ENCODE measurements at regions not wholly inside any gene's neighbourhood (a gene's known extent, or its start where the extent isn't known, plus 50 kb on each side); places are given as distances from the start of the nearest gene placed in this dataset.
"Not testable (repeated sequence)": the region's sequence is repeated elsewhere in the genome, so short reads cannot be mapped to it uniquely, and the experiment has no call there.

DNA sequence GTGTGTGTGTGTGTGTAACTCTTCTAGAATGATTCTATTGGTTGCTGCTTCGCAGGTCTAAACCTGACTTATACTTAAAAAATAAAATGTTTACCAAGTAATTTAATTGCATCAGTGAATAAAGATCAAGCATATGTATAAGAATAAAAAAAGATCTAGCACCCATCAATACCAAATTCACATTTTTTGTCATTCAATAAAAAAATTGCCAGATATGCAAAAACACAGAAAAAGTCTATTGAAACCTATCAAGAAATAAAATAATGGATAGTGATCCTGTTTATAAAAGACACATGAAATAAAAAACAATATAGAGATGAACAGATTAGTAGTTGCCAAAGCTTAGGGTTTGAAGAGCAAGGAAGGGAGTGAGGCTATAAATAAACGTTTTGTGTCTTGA lies 2095.0 kb upstream of the ACO1 start:
- no peak for DNase-seq

DNA sequence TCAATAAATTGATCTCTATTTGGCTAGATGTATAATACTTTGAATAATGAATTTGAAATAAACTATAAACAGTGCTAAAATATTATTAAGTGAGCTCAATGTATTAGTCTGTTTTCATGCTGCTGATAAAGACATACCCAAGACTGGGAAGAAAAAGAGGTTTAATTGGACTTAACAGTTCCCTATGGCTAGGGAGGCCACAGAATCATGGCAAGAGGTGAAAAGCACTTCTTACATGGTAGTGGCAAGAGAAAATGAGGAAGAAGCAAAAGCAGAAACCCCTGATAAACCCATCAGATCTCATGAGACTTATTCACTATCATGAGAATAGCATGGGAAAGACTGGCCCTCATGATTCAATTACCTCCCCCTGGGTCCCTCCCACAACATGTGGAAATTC lies 2092.4 kb upstream of the ACO1 start:
- not testable (repeated sequence) for DNase-seq

DNA sequence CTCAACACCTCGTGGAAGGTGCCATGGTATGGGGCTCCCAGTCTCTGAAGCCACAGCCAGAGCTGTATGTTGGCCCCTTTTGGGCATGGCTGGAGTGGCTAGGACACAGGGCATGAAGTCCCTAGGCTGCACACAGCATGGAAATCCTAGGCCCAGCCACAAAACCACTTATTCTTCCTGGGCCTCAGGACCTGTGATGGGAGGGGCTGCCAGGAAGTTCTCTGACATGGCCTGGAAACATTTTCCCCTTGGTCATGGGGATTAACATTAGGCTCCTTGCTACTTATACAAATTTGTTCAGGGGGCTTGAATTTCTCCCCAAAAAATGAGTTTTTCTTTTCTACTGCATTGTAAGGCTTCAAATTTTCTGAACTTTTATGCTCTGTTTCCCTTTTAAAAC lies 2091.2 kb upstream of the ACO1 start:
- no peak for DNase-seq

DNA sequence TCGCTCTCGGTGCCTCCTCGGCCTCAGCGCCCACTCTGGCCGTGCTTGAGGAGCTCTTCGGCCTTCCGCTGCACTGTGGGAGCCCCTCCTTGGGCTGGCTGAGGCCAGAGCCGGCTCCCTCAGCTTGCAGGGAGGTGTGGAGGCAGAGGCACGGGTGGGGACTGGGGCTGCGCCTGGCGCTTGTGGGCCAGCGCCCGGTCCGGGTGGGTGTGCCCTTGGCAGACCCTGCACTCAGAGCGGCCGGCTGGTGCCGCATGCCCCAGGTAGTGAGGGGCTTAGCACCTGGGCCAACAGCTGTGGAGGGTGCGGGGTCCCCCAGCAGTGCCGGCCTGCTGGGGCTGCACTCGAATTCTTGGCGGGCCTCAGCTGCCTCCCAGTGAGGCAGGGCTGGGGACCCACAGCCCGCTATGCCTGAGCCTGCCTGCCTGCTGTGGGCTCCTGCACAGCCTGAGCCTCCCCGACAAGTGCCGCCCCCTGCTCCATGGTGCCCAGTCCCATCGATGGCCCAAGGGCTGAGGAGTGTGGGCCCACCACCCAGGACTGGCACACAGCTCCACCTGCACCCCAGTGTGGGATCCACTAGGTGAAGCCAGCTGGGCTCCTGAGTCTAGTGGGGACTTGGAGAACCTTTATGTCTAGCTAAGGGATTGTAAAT lies 2085.2 kb upstream of the ACO1 start:
- no peak for DNase-seq

DNA sequence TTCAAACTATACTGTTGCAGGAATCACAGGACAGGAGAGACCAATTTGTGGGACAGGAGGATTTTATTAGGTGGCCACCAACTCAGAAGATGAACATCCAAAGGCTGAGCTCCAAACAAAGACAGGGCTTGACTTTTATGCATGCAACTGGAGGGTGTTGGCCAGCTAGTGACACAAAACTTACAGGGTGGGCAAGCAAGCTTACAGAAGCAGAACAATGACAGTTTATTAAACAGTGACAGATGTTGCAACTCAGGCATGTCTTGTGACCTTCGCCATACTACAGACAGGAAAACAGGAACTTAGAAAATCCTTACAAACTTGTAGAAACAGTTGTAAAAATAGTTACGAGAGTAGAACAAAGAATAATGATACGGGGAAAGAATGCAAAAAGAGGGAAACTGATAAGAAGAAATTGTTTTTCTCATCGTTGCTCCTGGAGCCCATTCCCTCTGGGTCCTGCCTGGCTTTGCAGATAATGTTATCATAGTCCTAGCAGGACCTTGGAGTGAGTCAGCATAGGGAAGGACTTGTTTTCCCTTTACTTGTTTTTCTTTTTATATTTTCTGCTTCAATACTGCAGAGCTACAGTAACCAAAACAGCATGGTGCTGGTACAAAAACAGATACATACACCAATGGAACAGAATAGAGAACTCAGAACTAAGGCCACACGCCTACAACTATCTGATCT lies 2083.0 kb upstream of the ACO1 start:
- no peak for DNase-seq

GRCh38 chr9:30310711-30311110 lies 2073.7 kb upstream of the ACO1 start:
- DNase-seq: no peak

DNA sequence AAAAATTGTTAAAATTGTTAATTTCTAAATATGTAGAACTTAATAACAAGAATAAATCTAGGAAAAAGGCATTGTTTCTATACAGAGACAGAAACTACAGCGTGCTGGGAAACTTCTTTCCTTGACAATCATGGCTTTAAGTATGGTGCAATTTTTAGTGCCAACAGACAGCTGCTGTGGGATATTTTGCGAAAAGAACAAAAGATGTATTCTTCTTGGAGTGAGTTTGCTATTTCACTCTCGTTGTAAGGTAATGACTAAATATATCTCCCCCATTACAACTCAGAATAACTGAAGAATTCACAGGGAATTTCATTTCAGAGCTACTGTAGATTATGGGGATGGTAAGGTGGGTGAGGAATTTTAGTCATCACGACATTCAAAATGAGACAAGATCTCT lies 2055.0 kb upstream of the ACO1 start:
- no peak for DNase-seq

DNA sequence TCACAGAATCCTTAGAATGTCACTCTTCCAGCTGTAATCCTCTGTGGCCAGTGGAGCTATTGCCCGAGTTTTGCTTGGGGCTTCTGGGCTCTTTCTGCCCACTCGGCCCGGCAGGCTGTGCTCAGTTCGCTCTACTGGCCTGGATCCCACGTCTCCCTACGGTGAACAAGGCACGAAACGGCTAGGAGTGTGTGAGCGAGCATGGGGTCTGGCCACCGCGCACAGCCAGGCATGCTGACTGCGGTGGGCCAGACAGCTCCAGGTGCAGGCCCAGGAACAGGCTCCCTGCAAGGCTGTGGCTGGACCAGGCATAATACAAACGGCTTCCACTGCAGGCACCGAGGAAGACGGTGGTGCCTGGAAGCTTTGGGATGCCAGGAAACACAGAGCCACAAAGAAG lies 2035.5 kb upstream of the ACO1 start:
- no peak for DNase-seq

DNA sequence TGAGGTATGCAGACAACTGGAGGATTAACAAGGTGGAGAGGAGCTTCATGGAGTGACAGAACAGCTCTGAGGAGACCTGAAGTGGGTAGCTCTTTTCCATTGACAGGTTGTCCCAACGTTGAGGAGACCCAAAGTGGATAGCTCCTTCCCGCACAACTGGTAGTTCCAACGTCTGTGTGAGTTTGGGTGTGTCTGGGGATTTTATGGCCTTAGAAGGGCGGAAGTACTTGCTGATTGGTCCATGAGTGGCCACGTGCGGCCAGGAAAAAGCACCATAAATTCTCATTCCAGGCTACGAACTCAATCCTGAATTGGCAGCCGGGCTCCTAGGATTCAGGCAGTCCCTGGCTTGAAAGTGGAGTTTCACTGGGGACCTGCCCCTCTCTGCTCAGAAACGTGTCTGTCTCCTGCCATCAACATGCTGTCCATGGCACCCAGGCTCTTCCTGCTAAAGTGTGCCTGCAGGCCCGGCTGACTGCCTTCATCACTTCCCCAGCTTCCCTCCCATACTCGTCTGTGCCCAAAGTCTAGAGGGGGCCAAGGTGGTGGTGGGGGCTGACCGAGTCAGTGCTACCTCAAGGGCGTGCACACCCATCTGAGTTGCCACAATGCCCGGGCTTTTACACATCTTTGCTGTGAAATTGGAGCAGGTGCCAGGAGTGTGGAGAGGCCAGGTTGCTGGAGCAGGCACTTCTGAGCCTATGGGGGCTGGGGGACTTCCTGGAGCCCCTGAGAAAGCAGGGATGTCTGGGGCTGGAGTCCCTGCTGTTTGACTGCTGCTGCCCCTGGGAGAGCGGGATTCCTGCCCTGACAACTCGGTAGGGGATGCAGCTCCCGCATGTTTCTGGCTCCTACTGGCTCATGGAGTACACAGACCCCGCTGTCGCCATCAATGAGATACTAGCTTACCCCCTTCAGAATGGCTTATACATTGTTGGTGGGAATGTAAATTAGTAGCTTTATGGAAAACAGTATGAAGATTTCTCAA lies 2034.6 kb upstream of the ACO1 start:
- DNase-seq: no peak

DNA sequence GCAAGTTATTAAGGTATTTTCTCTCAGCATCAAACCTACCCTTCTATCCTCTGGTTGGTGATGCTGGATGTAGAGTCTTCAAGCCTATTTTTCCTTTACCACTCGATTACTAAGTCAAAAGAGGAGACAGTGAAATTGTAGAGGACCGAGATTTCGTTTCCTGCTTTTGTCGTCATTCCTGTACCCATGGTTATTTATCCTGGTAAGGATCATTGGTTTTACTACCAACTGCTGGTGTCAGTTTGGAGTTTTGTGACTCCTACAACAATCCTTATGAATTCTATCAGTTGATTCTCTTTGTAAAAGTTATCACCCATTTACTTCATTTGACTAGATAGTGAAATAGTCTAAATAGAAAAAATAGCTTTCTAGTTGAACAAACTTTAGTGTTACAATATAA lies 2028.2 kb upstream of the ACO1 start:
- DNase-seq: no peak

- no peak for DNase-seq
Observed at GRCh38 chr9:30362373-30362772, 2022.1 kb upstream of the ACO1 start.

GRCh38 chr9:30366140-30366539 lies 2018.3 kb upstream of the ACO1 start:
- not testable (repeated sequence) for DNase-seq

DNA sequence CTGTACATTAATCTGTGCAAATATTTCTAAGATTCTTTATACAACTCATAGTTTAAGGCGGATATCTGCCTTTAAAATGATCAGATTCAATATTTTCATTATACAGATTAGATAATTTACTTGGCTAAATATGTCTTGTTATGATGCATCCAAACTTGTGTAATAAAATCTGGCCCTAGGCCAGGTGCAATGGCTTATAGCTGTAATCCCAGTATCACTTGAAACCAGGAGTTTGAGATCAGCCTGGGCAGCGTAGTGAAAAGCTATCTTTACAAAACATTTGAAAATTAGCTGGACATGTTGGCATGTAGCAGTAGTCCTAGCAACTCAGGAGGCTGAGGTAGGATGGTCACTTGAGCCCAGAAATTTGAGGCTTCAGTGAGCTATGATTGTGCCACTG lies 2002.2 kb upstream of the ACO1 start:
- no peak for DNase-seq

GRCh38 chr9:30410273-30410672 lies 1974.2 kb upstream of the ACO1 start:
- no peak for DNase-seq

GRCh38 chr9:30411571-30411970 lies 1972.9 kb upstream of the ACO1 start:
- DNase-seq: no peak

DNA sequence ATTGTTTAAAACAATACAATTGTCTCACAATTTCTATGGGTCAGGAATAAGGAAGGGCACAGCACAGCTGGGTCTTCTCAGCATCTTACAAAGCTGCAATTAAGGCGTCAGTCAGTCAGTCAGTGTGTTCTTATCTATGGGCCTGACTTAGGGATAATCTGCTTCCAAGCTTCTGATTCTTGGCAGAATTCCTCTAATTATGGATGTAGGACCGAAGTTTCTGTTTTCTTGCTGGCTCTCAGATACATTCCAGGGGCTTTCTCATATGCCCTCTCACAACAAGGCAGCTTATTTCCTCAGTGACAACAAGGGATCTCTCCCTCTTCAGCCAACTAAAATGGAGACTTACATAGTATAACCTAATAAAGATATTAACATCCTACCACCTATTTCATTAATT lies 1925.3 kb upstream of the ACO1 start:
- DNase-seq: no peak

DNA sequence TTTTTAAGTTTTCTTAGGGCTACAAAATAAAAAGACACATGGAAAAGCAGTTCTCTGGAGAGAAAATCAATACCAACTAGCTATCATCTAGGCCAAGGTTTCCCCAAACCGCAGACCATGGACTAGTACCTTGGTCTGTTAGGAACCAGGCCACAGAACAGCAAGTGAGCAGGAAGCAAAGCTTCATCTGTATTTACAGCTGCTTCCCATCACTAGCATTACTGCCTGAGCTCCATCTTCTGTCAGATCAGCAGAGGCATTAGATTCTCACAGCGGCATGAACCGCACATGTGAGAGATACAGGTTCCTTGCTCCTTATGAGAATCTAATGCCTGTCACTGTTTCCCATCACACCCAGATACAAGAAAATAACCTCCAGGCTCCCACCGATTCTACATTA lies 1907.6 kb upstream of the ACO1 start:
- no peak for DNase-seq

GRCh38 chr9:30478684-30479083 lies 1905.8 kb upstream of the ACO1 start:
- DNase-seq: no peak

GRCh38 chr9:30482499-30482898 lies 1901.9 kb upstream of the ACO1 start:
- DNase-seq: no peak

- no peak for DNase-seq
Observed at GRCh38 chr9:30484690-30485089, 1899.8 kb upstream of the ACO1 start.

DNA sequence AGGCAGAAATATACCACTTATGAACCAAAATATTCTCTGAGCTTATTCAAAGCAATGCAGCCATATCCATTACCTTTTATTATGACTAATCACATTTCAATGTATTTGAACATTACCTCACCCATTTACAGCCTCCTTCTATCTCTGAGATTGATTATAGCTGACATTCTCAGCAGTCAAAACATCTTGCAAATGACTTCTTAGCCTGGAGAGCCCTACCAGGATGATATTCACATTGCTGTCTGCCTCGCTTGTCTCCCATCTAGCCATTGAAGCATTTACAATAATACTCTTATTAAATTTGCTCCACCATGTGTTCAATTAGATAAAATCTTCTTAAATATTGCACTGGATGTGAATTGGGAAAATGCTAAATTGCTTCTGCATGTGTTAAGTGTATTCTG lies 1879.9 kb upstream of the ACO1 start:
- DNase-seq: no peak

DNA sequence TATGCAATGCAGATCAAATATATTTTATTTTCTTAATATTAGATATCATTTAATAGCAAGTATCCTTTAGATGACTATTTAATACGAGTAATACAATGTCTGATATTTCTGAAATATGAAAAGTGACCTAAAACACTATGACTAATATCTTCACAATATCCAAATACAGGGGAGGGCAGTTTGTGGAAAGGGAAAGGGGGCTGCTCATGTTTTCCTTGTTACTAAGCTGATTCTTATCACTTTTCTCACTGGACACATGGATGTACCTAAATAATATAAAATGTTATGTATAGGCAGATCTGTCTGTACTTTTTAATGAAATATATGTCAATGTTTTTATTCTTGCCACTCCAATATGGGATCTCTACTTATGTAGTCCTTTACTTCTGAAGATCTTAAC lies 1879.1 kb upstream of the ACO1 start:
- no peak for DNase-seq

DNA sequence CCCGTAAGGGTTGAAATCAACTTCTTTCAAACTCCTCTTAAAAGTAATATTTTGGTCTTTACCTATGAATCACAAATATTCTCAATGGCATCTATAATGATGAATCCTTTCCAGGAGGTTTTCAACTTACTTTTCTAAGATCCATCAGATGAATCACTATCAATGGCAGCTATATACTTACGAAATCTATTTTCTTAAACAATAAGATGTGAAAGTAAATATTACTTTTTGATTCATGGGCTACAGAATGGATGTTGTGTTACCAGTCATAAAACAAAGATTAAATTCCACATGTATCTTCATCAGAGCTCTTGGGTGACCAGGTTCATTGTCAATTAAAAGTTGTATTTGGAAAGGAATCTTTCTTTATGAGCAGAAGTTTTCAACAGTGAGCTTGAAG lies 1877.7 kb upstream of the ACO1 start:
- DNase-seq: no peak

- DNase-seq: no peak
Observed at GRCh38 chr9:30507166-30507565, 1877.3 kb upstream of the ACO1 start.
